Kasumi-1 (cell line): ENCODE measurements at regions not wholly inside any gene's neighbourhood (a gene's known extent, or its start where the extent isn't known, plus 50 kb on each side); places are given as distances from the start of the nearest gene placed in this dataset.
A peak's percentile ranks its signal among the peaks of the same experiment; 100 is the strongest.
"Not testable (repeated sequence)": the region's sequence is repeated elsewhere in the genome, so short reads cannot be mapped to it uniquely, and the experiment has no call there.

Experiments
- DNase-seq, 2 experiments: peaks; one replicate each; lab custom pipeline; 2025; lab: John Stamatoyannopoulos, UW

- DNase-seq: not testable (repeated sequence)
These were observed 63.9 kb downstream of the RWDD3 start for GRCh38 chr1:95297906-95298305.

- no peak for DNase-seq
These were observed 67.1 kb downstream of the RWDD3 start for GRCh38 chr1:95301091-95301490.

GRCh38 chr1:95301614-95302013 lies 67.6 kb downstream of the RWDD3 start:
- DNase-seq: no peak

GRCh38 chr1:95304803-95305202 lies 70.8 kb downstream of the RWDD3 start:
- no peak for DNase-seq

GRCh38 chr1:95308276-95309030 lies 74.4 kb downstream of the RWDD3 start:
- DNase-seq: no peak

- peak; percentile 48 to 53 for DNase-seq
These were observed 75.0 kb downstream of the RWDD3 start for GRCh38 chr1:95309031-95309471.

- DNase-seq: no peak
These were observed 77.0 kb downstream of the RWDD3 start for GRCh38 chr1:95311014-95311413.

GRCh38 chr1:95311762-95312161 lies 77.8 kb downstream of the RWDD3 start:
- no peak for DNase-seq

- no peak for DNase-seq
These were observed 78.2 kb downstream of the RWDD3 start for GRCh38 chr1:95312181-95312580.

GRCh38 chr1:95313527-95313926 lies 79.5 kb downstream of the RWDD3 start:
- DNase-seq: no peak

- DNase-seq: no peak
These were observed 87.5 kb downstream of the RWDD3 start for GRCh38 chr1:95321531-95321930.

GRCh38 chr1:95323123-95323522 lies 89.1 kb downstream of the RWDD3 start:
- no peak for DNase-seq

GRCh38 chr1:95325349-95325748 lies 91.3 kb downstream of the RWDD3 start:
- DNase-seq: no peak

GRCh38 chr1:95326023-95326422 lies 92.0 kb downstream of the RWDD3 start:
- no peak for DNase-seq

GRCh38 chr1:95332754-95333153 lies 98.7 kb downstream of the RWDD3 start:
- no peak for DNase-seq

GRCh38 chr1:95339377-95339776 lies 105.4 kb downstream of the RWDD3 start:
- no peak for DNase-seq

GRCh38 chr1:95340061-95340460 lies 106.1 kb downstream of the RWDD3 start:
- DNase-seq: no peak

GRCh38 chr1:95352767-95353166 lies 118.8 kb downstream of the RWDD3 start:
- DNase-seq: no peak

GRCh38 chr1:95353194-95353593 lies 119.2 kb downstream of the RWDD3 start:
- DNase-seq: no peak

GRCh38 chr1:95364546-95364945 lies 130.5 kb downstream of the RWDD3 start:
- DNase-seq: no peak

GRCh38 chr1:95366498-95366897 lies 132.5 kb downstream of the RWDD3 start:
- no peak for DNase-seq

GRCh38 chr1:95368178-95368577 lies 134.2 kb downstream of the RWDD3 start:
- DNase-seq: no peak

GRCh38 chr1:95369985-95370690 lies 136.1 kb downstream of the RWDD3 start:
- DNase-seq: no peak
